ENCODE measurements at regions not wholly inside any gene's neighbourhood (a gene's known extent, or its start where the extent isn't known, plus 50 kb on each side); places are given as distances from the start of the nearest gene placed in this dataset.

DNA sequence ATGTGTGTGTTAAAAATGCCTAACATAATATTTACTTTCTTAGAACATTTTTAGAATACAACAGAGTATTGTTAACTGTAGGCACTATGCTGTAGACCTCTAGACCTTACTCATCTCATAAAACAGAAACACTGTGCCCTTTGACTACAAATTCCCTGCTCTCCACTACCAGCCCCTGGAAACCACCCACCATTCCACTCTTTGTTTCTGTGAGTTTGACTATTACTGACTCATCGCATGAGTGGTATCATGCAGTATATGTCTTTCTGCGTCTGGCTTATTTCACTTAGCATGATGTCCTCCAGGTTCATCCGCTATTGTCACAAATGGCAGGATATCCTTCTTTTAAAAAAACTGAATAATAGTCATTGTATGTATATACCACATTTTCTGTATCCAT, 216.7 kb upstream of the CFAP20DC start:
- TF ChIP-seq, protein P1, sequence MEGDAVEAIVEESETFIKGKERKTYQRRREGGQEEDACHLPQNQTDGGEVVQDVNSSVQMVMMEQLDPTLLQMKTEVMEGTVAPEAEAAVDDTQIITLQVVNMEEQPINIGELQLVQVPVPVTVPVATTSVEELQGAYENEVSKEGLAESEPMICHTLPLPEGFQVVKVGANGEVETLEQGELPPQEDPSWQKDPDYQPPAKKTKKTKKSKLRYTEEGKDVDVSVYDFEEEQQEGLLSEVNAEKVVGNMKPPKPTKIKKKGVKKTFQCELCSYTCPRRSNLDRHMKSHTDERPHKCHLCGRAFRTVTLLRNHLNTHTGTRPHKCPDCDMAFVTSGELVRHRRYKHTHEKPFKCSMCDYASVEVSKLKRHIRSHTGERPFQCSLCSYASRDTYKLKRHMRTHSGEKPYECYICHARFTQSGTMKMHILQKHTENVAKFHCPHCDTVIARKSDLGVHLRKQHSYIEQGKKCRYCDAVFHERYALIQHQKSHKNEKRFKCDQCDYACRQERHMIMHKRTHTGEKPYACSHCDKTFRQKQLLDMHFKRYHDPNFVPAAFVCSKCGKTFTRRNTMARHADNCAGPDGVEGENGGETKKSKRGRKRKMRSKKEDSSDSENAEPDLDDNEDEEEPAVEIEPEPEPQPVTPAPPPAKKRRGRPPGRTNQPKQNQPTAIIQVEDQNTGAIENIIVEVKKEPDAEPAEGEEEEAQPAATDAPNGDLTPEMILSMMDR (IDR thresholded peaks at IDR 0.05; ENCODE audit: insufficient read depth, low read depth, low read length) = no peak
- TF ChIP-seq EZH2 (IDR thresholded peaks at IDR 0.05; ENCODE audit: insufficient read depth, low read length) = no peak
